Upper lobe of right lung (tissue), 1 donor: ENCODE measurements at regions not wholly inside any gene's neighbourhood (a gene's known extent, or its start where the extent isn't known, plus 50 kb on each side); places are given as distances from the start of the nearest gene placed in this dataset.

Experiments
- ATAC-seq: fragments of 200-7000 bp; cut with Tn5 transposase; one replicate; pipeline ENCODE4 v1.9.1; 2020; ENCODE audit warnings: mild to moderate bottlenecking, moderate library complexity
- DNase-seq: peaks from one replicate; pipeline ENCODE4 v3.0.0-alpha.2; 2020
- H3K27ac ChIP-seq: fragments of 200-600 bp; one replicate; pipeline ENCODE4 v1.8.0; 2022
- H3K27me3 ChIP-seq: fragments of 200-600 bp; one replicate; pipeline ENCODE4 v1.8.0; 2022; ENCODE audit warnings: mild to moderate bottlenecking
- H3K36me3 ChIP-seq: fragments of 200-600 bp; one replicate; pipeline ENCODE4 v1.8.0; 2022
- H3K4me1 ChIP-seq: fragments of 200-600 bp; one replicate; pipeline ENCODE4 v1.8.0; 2022
- H3K4me3 ChIP-seq: fragments of 200-600 bp; one replicate; pipeline ENCODE4 v1.8.0; 2022; ENCODE audit warnings: mild to moderate bottlenecking
- H3K9me3 ChIP-seq: fragments of 200-600 bp; one replicate; pipeline ENCODE4 v1.8.0; 2022
- intact Hi-C: fragments of 100-400 bp; cut with DNase I; formaldehyde crosslinking; loops from one replicate; pipeline ENCODE4 v1.11.0; 2022
- TF ChIP-seq, protein P1 (sequence below): fragments of 200-600 bp; IDR thresholded peaks from one replicate; pipeline ENCODE4 v1.8.0; 2022; ENCODE audit warnings: antibody characterized with exemption
- donor health status: DM: no; HTN: yes; CAD: no; lungs with severe emphysema.

DNA sequence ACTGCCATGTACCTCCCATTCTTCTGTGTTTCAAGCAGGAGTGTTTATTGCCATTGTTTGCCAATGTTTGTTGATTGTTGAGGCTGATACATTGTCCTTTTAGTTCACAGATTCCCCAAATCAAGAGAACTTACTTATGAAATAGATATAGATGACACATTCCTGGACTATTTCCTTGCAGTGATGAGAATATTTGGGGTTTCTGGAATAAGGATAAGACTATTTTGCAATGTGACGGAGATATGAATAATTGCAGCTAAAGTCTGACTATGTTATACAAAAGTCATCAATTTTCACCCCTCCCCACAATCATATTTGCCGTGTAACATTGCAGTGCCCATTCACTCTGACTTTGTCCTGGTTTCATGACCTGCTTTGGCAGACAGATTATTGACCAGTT lies 460.8 kb downstream of the CDH10 start:
- intact Hi-C loops = no loop called here
- ATAC-seq (no peak), DNase-seq (no peak)
- Histone ChIP-seq H3K4me3 (no peak overlapping the region), H3K4me1 (no peaks in the 10 kb centered on the region), H3K36me3 (no peaks in the 10 kb centered on the region), H3K9me3 (no peaks in the 10 kb centered on the region), H3K27ac (no peak overlapping the region), H3K27me3 (no peaks in the 10 kb centered on the region)
- TF ChIP-seq, protein P1, sequence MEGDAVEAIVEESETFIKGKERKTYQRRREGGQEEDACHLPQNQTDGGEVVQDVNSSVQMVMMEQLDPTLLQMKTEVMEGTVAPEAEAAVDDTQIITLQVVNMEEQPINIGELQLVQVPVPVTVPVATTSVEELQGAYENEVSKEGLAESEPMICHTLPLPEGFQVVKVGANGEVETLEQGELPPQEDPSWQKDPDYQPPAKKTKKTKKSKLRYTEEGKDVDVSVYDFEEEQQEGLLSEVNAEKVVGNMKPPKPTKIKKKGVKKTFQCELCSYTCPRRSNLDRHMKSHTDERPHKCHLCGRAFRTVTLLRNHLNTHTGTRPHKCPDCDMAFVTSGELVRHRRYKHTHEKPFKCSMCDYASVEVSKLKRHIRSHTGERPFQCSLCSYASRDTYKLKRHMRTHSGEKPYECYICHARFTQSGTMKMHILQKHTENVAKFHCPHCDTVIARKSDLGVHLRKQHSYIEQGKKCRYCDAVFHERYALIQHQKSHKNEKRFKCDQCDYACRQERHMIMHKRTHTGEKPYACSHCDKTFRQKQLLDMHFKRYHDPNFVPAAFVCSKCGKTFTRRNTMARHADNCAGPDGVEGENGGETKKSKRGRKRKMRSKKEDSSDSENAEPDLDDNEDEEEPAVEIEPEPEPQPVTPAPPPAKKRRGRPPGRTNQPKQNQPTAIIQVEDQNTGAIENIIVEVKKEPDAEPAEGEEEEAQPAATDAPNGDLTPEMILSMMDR = no peak

DNA sequence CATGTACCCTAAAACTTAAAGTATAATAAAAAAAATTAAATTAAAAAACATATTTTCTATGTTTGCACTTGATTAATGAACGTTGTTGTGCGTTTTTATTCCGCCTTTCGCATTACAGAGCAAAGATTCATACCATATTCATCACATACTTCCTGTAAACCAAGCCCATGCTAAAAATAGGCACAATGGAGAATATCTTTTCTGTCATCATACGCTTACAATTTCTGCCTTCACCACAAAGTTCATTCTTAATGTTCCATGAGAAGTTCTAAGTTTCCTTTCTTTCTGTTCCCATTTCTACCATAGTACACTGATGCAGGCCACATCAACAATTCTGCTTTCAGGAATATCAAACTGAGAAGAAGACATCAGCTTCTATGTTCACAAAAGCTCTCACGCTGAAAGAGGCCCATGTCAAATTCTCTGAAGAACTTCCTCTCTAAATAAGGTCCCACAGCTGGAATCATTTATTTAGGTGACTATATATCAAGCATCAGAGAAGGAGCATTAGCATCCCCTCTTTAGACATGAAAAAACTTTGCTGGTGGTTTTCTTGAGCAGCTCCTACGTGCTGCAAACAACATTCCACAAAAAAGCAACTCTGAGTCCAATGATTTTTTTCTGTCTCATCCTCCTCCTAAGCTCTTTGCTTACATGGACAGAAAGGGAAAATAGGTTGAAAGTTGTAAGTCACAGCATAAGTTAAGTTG lies 456.4 kb downstream of the CDH10 start:
- no peaks in the 10 kb centered on the region for H3K4me1 ChIP-seq
- DNase-seq = no peak
- no peak overlapping the region for H3K27ac ChIP-seq
- no peak for ATAC-seq
- no peaks in the 10 kb centered on the region for H3K36me3 ChIP-seq
- H3K27me3 ChIP-seq = no peaks in the 10 kb centered on the region
- H3K9me3 ChIP-seq = no peaks in the 10 kb centered on the region
- intact Hi-C loops = no loop called here
- no peak overlapping the region for H3K4me3 ChIP-seq
- TF ChIP-seq, protein P1 = no peak

- no peaks in the 10 kb centered on the region for H3K9me3 ChIP-seq
- no peak overlapping the region for H3K27ac ChIP-seq
- H3K4me1 ChIP-seq = no peaks in the 10 kb centered on the region
- DNase-seq (no peak), ATAC-seq (no peak)
- H3K4me3 ChIP-seq = no peak overlapping the region
- H3K36me3 ChIP-seq = no peaks in the 10 kb centered on the region
- intact Hi-C loops = no loop called here
- no peaks in the 10 kb centered on the region for H3K27me3 ChIP-seq
- TF ChIP-seq, protein P1 = no peak
These were observed 448.0 kb downstream of the CDH10 start for GRCh38 chr5:24196789-24197188.

DNA sequence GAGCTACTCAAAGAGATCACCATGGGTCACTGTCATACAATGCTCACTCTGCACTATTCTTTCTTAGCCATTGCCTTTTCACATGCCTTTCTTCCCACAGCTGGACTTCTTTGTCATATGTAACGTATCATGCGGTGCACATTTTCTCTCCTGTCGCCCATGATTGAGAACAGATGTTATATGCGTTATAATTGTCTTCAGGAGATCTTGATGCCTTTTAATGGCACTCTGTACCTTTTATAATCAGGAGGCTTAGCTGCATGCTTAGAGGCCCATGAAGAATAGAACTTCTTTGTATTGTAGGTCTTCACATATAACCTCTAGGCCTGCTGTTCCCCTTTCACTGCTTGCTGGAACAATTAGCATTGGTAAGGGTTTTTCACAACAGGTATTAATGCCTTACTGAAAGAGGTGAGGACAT lies 436.1 kb downstream of the CDH10 start:
- Histone ChIP-seq H3K27me3 (no peaks in the 10 kb centered on the region), H3K27ac (no peak overlapping the region), H3K36me3 (no peaks in the 10 kb centered on the region), H3K9me3 (no peaks in the 10 kb centered on the region), H3K4me3 (no peak overlapping the region), H3K4me1 (no peaks in the 10 kb centered on the region)
- TF ChIP-seq, protein P1 = no peak
- intact Hi-C loops = no loop called here
- DNase-seq (no peak), ATAC-seq (no peak)

DNA sequence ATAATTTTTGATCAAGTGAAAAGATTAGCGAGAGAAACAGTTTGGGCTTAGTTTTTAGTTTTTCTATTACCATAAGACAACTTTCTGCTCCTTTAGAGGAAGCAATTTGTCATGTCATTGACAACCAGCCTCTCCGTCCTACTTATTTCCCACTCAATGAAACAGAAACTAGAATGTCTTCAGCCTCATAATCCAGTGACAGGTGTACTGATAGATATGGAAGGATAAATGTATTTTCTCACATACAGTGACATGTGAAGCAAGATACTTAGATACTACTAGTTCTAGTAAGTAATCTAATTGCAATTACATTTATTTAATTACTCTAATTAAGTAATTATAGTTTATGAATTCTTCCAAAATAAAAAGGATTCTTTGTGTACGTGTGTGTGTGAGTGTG lies 429.7 kb downstream of the CDH10 start:
- Histone ChIP-seq H3K4me3 (no peak overlapping the region), H3K4me1 (no peaks in the 10 kb centered on the region), H3K27ac (no peak overlapping the region), H3K36me3 (no peaks in the 10 kb centered on the region), H3K9me3 (peaks cover 3% of the 10 kb centered on the region), H3K27me3 (no peaks in the 10 kb centered on the region)
- TF ChIP-seq, protein P1 = no peak
- intact Hi-C loops = no loop called here
- ATAC-seq (no peak), DNase-seq (no peak)

- TF ChIP-seq, protein P1 = no peak
- H3K27me3 ChIP-seq = no peaks in the 10 kb centered on the region
- H3K4me1 ChIP-seq = no peaks in the 10 kb centered on the region
- no peak overlapping the region for H3K27ac ChIP-seq
- H3K36me3 ChIP-seq = no peaks in the 10 kb centered on the region
- H3K4me3 ChIP-seq = no peak overlapping the region
- peaks cover 15% of the 10 kb centered on the region for H3K9me3 ChIP-seq
- intact Hi-C loops = no loop called here
- DNase-seq (no peak), ATAC-seq (no peak)
These were observed 421.9 kb downstream of the CDH10 start for GRCh38 chr5:24222876-24223275.
